Renal pelvis (tissue), 1 donor: ENCODE measurements at regions not wholly inside any gene's neighbourhood (a gene's known extent, or its start where the extent isn't known, plus 50 kb on each side); places are given as distances from the start of the nearest gene placed in this dataset.

Source experiments
- DNase-seq: peaks from one replicate; pipeline ENCODE4 v3.0.0-alpha.2; 2013

DNA sequence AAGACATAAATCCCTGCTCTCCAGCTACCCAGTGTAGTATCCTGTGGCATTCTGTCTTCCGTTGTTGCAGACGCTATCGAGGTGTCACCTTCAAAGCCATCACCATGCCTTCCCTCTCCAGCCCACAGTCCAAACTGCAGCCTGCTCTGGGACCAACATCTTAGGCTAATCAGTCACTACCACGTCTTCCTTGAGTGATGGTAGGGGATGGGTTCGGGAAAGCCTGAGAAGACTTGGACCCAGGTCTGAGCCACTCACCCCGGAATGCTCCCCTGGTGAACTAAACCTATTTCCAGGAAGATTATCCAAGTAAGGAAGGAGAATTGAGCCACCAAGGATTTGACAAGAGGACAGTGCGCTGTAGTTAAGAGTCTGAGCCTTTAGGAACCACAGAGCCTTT lies 52.9 kb upstream of the IRX1 start:
- DNase-seq, result no peak

DNA sequence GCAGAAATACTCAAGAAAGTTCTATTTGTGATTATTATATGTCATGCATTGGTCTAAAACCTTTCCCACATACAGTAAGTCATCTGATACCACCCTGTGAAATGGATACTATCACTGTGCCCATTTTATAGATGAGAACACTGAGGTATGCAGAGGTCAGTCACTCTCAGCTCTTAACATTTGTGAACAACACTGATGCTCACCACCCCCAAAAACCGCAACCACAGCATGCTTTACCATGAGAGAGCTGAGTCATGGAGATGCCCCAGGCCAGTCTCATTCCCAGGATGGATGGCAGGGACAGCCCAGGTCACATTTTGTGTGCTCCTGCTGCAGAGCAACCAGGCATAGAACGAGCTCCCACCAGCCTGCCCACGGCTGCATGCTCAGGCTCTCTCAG lies 53.5 kb upstream of the IRX1 start:
- no peak for DNase-seq

DNA sequence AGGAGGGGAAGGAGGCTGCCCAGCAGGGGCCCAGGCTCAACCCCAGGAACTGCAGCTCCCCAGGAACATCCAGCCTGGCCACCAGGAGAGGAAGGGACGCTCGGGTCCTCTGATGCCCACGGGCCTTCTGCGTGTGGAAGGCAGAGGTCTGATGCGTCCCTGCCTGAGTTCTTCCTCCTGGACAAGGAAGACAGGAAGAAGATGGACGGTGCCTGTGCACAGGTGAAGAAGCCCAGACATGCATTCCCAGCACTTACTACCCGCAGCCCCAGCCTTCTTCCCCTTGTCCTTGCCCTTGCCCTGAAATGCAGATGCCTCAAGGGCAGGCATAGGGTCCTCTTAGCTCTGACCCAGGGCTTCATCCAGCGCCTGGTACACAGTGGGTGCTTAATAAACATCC lies 56.7 kb upstream of the IRX1 start:
- DNase-seq, result no peak

DNA sequence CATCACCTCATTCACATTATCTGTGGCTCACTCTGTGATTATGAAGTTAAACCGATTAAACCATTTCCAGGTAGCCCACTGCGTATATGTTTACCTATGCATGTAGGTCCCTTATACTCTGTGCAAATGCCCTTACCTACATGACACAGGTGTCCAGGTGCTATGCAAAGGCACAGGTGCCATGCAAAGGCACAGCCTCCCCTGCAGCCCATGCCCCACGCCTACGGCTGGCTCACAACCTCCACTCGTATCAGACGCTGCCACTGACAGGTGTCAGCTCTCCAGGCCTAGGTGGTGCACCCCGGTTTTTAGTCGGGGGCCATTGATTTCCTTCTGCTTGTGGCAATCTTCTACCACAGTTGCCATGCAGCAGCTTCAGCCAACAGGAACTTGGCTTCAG lies 57.7 kb upstream of the IRX1 start:
- no peak for DNase-seq

DNA sequence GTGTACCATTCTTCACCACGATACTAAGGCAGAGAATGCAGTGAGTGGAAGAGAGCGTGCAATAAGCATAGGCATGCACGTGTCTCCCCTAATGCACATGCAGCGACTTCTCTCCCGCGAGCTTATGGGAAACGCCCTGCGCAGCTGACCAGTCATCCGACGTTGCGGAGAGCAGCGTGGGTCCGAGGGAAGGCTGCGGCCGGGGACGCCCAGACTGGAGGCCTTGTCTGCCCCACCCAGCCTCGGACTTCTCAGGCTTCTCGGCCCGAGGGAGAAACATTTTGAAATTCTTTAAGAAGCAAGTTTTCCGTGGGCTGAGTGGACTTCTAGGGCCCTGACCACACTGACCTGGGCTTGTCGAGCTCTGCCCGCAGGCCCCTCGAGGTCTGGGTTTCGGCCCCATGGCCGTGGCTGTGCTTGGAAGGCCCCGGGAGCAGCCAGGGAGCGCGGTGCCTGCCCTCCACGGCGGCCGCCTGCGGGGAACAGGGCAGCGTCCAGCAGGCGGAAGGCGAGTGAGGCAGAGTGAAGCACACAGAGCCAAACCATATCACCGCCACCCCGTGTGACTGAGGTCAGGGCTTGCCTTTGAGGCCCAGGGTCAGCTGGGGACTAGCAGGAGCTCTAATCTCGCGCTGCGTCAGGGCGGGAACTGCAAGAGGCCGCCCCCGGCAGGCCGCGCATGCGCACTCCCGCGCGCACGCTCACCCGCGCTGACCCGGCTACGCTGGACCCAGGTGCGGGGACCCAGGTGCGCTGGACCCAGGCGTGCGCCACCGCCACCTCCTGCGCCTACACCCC lies 60.0 kb upstream of the IRX1 start:
- no peak for DNase-seq

DNA sequence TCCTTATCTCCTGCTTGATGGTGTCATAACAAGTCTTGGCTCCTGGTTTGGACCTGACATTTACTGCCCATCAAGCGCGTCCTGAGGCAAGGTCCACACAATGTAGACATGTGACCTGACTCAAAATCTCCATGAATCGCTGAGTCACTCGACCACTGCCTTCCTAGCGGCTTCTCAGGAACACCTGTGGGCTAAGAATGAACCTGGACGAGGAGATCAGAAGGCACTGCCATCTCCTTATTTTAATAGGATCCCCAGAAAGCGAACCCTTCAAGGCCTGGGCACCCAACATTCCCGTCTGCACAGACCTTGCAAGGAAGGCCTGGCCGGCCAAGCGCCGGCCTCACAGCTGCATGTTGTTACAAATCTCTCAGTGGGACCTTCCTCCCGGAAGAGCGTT lies 60.6 kb upstream of the IRX1 start:
- DNase-seq, result no peak

DNA sequence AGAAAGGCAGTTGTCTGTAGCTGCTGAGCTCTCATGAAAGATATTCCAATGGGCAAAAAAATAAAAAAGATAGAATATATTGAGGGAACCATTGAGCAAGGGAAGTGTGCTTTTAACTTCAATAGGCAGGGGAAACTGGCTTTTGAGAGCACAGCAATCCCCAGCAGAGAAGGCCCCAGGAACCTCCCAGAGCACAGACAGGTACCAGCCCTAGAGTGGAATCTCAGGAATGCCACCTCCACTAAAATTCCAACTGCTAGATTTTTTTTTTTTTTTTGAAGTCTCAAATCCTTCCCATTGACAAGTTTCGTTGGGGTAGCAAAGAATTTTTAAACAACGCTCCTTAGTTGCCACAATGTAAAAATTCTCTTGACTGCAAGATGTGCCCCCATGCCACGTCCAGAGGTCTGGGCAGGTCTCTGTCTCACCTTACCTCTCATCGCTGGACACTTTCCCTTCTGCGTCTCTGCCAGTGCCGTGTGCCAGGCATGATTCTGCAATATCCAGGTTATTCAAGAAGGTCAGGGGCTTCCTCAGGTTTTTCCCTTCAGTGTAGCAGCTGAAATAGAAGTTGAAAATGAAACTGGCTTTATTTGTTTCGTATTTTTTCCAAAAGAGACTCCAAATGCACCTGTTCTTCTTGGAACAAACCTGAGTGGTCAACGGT lies 64.2 kb upstream of the IRX1 start:
- no peak for DNase-seq

DNA sequence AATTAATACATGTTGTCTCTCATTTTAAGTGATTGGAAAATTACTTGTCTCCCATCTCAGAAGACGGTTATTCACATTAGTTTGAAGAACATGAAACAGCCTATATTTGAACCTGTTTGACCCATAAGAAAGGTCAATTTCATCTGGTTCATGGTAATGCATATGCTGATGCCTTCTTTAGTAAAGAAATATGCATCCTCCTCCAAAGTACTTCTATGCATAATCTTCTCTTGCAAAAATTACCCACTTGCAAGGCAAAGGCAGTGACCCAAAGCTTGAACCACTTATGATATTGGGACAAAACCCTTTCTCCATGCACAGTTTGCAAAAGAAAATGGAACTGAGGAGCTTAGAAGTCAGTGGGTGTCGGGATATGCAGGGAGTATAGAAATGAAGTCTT lies 65.4 kb upstream of the IRX1 start:
- DNase-seq, result no peak

DNA sequence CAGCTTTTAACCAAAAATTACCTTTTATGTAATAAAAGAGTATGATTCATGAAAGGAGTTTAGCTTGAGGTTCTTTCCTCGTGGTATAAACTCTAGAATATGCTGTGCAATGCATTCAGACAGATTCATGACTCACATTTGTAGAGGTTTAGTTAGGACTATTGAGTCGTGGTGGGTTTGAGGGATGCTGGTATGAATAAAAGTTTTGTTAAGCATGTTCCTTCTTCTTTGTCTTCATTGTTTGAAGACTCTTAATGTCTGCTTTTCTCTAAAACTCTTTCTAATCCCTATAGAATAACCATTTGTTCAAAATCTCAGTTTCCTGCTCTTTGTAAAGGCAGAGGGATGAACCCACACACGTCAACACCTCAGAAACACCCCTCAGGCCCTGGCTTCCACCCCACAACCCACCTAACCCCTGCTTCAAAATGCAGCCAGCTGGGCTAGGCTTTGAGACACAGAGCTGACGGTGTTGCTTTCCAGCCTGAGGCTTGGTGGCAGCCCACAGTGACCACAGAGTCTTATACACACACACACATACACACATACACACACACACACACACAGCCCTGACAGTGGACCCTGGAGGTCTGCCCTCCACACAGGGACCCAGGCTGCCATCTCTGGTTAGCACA lies 69.0 kb upstream of the IRX1 start:
- DNase-seq, result no peak

DNA sequence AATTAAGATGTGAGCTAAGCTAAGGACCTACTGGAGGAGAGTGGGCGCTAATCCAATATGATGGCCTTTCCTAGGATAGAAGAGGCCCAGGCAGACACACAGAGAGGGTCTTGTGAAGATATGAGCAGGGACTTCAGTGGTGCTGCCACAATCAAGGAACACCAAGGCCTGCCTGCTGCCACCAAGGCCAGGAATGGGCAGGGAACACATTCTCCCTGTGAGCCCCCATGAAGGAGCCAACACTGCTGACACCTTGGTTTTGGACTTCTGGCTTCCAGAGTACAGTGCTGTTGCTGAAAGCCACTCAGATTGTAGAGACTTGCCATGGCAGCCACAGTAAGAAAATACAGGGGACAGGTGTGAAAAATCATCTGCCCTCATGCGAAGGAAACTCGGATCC lies 73.1 kb upstream of the IRX1 start:
- no peak for DNase-seq

DNA sequence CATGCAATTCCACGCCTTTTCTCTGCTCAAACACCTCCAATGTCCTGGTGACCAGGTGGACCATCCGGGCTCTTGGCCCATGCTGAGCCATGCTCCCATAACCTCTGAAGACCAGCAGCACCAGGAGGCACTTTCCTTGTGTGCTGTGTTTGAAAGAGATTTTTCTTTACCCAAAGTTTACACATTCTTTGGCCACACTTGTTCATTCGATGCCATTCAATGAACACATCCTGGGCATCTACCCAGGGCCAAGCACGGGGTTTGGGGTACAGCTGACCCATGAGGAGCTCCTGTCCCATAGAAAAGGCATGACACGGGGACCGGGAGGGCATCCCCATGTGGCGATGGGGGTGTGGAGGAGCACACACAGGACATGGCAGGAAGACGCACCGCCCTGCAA lies 77.1 kb upstream of the IRX1 start:
- no peak for DNase-seq

DNA sequence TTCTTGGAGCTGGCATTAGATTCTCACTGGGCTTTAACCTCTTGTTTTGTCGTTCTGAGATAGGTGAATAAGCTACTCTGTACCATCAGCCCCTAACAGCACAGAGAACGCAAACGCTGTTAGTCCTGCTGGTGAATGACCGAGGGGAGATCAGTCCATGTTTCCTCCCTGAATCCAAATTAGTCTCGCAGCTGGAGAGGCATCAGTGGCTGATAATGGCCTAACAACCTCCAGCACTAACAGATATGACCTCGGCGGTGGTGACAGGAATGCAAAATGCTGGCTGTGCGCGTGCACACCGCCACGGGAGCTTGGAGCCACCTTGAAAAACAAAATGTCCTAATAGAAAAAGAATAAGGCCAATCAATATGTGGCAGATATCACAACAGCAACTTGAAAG lies 77.6 kb upstream of the IRX1 start:
- DNase-seq, result no peak

DNA sequence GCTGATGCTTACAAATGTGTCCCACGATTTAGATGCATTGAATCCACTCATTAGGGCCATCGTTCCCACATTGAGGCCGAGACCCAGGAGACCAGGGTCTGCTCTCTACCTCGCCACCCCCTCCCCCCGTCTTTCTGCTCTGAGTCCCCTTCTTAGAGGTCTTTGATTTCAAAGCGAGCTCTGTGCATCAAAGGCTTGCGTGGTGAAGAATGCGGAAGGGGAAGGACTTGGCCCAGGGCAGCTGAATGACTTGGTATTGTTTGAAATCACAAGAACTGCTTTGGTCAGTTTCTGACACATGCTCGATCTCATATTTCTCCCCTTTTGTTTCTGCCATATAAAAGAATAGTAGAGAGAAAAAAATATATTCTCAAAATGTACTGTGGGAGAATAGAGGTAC lies 78.3 kb upstream of the IRX1 start:
- DNase-seq, result peak; percentile 27

DNA sequence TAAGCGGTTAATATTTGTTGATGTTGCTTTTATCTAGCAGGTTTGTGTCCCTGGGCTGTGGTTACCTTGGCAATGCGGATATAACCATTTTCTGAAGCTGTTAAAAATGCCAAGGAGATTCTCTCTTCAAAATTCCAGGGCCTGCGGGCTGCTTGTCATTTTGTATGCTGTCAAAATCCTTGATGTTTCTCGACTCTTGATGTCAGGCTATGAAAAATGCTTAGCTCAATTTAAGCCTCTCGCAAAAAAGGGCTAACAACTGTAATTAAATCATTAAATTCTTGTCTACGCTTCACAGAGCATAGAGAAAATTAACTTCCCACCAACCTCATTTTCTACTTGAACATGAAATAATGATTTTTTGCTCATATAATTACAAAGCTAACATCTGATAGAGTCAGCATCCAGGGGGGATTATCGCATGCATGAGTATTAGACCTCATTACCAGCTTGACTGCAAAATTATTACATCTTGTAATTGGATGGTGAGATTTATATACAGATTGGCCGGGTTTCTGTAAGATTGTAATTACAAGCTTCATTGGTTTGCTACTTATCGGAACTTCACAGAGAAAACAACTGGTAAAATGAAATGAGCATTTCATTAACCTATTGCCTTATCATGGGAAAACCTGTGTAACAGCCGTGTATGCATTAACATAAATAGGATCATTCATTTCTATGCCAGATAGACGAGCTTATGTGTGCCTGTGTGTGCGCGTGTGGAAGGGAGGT lies 83.1 kb upstream of the IRX1 start:
- no peak for DNase-seq

DNA sequence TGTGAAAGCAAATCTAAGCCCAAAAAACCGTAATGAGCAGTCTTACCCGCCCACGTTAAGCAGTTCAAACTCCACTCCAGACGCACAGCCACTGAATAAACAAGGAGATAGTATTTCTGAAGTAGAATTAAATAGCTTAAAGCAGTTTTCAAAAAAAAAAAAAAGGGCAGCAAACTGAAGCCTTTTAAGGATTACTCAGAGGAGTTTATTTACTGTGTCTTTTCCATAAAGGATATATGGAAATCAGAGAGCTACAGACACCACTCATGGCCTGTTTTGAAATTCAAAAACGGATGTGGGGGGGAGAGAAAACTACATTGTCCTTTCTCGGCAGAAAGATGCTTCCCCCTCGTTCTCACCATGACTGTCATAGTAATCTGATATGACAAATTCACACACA lies 83.7 kb upstream of the IRX1 start:
- DNase-seq, result no peak

DNA sequence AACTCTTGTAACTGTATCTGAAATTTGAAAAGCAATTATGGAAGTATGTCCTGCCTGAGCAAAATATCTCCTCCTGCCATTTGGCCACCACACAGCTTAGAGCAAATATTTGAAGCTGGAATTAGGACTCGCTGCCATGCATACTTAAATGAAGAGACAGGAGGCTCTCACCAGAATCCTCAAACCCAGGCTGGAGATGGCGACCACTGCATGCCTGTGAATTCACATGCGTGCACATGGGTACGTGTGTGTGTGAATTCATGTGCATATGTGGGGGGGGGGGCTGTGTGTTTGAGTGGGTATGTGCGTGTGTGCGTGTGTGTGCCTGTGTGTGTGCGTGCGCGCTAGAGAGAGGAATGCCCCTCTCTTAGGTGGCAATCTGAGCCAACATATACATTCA lies 84.1 kb upstream of the IRX1 start:
- DNase-seq, result no peak

DNA sequence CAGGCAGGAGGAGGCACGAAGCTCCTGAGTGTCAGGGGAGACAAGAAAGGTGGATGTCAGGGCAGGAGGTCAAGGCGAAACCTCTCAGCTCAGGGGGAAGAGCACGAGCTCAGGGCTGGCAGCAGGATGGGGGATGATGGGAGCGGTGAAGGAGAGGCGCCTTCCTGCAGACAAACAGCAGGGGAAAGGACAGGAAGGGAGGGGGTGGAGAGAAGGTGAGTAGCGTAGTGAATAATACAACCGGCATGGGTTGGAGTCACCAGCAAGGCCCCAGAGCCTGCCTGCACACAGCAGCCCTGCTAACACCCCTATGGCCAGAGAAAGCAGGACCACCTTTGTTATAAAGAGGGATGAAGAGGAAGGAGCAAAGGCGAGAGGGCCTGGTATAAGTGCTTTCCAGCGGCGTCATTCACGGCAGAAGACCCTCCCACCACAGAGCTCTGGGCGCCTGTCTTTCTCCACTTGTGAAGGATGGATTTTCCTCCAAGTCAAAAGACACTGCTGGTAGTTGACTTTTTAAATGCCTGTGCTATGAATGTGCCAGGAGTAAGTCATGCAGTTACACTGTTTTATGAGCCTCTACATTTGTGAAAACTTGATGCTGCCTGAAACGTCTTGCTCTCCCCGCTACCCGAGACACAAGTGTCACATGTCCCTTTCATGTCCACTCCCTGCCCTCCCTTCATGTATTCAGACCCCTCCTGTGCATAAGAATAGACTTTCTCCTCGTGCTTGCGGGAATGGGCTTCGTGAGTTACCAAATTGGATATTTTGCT lies 84.8 kb upstream of the IRX1 start:
- DNase-seq, result no peak

DNA sequence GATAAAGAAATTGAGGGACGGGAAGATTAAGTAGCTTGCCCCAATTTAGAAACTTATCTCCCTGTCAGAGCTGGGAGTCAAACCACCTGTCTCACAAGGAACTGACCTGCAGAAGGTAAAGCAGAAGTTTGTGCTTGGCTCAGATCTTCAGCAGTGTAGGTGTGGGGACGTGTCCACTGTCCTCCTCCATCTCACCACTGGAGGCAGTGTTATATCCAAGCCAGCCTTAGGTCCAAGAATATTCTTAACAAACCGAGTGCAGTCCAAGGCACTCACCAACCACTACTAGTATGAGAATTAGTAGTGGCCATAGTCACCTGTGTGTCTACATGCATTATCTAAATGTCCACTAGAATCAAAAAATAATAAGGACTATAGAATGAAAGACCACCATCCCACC lies 86.3 kb upstream of the IRX1 start:
- DNase-seq, result no peak

DNA sequence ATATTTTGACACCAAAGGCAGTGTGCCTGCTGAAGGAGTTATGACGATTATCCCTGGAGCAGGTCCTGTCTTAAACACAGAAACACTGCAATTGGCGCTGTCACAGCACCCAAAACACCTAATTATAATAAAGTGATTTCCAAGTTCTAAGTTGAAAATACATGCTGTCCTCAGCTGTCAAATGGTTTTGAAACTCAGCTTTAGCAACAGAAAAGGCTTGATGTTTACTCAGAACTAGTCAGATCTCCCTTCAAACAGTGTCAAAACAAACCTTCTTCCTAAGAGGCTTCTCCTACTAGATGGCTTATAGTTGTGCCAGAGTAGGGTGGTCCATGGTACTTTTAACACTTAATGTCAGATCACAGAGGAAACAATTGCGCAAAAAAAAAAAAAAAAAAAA lies 87.2 kb upstream of the IRX1 start:
- no peak for DNase-seq

DNA sequence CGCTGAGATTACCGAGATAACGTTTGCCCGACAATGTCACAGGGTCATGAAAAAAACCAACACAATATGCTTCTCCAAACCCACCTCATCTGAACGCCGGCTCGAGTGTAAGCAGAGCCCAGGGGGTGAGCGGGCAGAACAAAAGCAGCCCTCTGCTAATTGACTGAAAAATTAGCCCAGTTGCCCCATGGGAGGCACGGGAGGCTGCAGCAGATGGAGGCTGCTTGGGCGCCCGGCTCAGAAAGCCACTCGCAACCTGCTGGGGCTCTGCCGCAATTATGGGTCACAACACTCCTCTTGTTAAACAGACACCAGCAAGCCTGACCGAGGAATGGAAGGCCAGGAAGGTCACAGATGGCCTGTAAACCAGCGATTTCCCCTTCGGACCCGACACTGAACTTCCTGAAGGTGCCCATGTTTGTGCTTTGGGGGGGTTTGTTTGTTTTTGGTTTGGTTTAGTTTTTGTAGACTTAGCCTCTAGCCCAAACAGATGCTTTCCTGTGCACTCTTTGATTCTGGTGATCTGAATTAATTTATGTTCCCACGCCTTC lies 104.6 kb upstream of the IRX1 start:
- DNase-seq, result peak; percentile 3

DNA sequence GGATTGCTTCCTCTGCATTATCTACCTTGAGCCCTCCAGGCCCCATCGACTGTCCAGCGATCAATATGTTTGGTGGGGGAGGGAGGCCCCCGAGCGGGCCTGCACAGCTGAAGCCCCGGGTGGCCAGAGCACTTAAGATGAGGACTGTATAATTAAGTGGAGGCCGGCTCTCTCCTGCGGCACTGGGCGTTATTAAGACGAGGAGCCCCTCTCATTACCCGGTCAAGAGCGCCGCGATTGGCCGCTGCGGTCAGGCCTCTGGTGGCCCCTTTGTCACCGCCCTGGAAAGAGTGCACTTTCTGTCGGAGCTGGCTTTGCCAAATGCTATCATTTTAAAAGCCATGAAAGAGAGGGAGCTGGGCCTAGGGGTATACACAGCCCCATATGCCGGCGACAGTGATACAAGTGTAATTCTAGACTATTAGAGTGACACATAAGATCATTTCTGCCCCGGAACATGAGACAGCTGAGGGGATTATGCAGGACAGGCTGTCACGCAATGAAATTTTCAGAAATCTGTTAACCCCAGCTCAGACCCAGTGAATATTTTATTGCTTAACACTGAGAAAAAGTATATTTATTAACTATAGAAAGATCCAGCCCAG lies 106.3 kb upstream of the IRX1 start:
- DNase-seq, result no peak
